Body of pancreas (tissue), 4 donors: ENCODE measurements at regions not wholly inside any gene's neighbourhood (a gene's known extent, or its start where the extent isn't known, plus 50 kb on each side); places are given as distances from the start of the nearest gene placed in this dataset.

Experiments
- CTCF ChIP-seq, 7 experiments: fragments of 450-650 bp in 4 of 7; fragments of 200-600 bp in 3 of 7; sonication (generic) in 3 of 7; IDR thresholded peaks; one replicate each; pipeline ENCODE4 v1.5.1; 2016 to 2019; ENCODE audit warnings: antibody characterized with exemption in 7 of 7
- POLR2A ChIP-seq, 3 donors: fragments of 450-650 bp; IDR thresholded peaks; one replicate each; pipeline ENCODE4 v1.6.1; 2016; ENCODE audit warnings: antibody characterized with exemption in 3 of 3, mild to moderate bottlenecking in 2 of 3

GRCh38 chr9:99632349-99633038 lies 189.2 kb upstream of the NR4A3 start:
- TF ChIP-seq CTCF (IDR thresholded peaks at IDR 0.05), result no peak
- TF ChIP-seq POLR2A (IDR thresholded peaks at IDR 0.05), result no peak
